ENCODE measurements at regions not wholly inside any gene's neighbourhood (a gene's known extent, or its start where the extent isn't known, plus 50 kb on each side); places are given as distances from the start of the nearest gene placed in this dataset.
"Not testable (repeated sequence)": the region's sequence is repeated elsewhere in the genome, so short reads cannot be mapped to it uniquely, and the experiment has no call there.

- no peak for DNase-seq (ENCODE audit: low read depth in 2 of 2)
These were observed 776.8 kb upstream of the SOX11 start for GRCh38 chr2:4915357-4915756.

- no peak for DNase-seq (ENCODE audit: low read depth in 2 of 2)
These were observed 776.1 kb upstream of the SOX11 start for GRCh38 chr2:4916094-4916493.

- no peak for DNase-seq (ENCODE audit: low read depth in 2 of 2)
These were observed 761.5 kb upstream of the SOX11 start for GRCh38 chr2:4930704-4931103.

- no peak for DNase-seq (ENCODE audit: low read depth in 2 of 2)
These were observed 760.3 kb upstream of the SOX11 start for GRCh38 chr2:4931721-4932365.

- not testable (repeated sequence) for DNase-seq (ENCODE audit: low read depth in 2 of 2)
These were observed 756.9 kb upstream of the SOX11 start for GRCh38 chr2:4935291-4935690.

GRCh38 chr2:4937550-4937949, 754.6 kb upstream of the SOX11 start:
- DNase-seq (ENCODE audit: low read depth in 2 of 2): no peak

GRCh38 chr2:4938206-4938605, 754.0 kb upstream of the SOX11 start:
- DNase-seq (ENCODE audit: low read depth in 2 of 2): no peak

- DNase-seq (ENCODE audit: low read depth in 2 of 2): no peak
These were observed 749.7 kb upstream of the SOX11 start for GRCh38 chr2:4942441-4942840.

- DNase-seq (ENCODE audit: low read depth in 2 of 2): no peak
These were observed 744.3 kb upstream of the SOX11 start for GRCh38 chr2:4947911-4948310.

GRCh38 chr2:4951368-4951767, 740.8 kb upstream of the SOX11 start:
- no peak for DNase-seq (ENCODE audit: low read depth in 2 of 2)

- no peak for DNase-seq (ENCODE audit: low read depth in 2 of 2)
These were observed 733.0 kb upstream of the SOX11 start for GRCh38 chr2:4959219-4959618.

GRCh38 chr2:4962419-4962818, 729.8 kb upstream of the SOX11 start:
- DNase-seq (ENCODE audit: low read depth in 2 of 2): no peak

GRCh38 chr2:4963106-4963505, 729.1 kb upstream of the SOX11 start:
- DNase-seq (ENCODE audit: low read depth in 2 of 2): no peak

GRCh38 chr2:4964001-4964540, 728.1 kb upstream of the SOX11 start:
- DNase-seq (ENCODE audit: low read depth in 2 of 2): no peak

- no peak for DNase-seq (ENCODE audit: low read depth in 2 of 2)
These were observed 727.6 kb upstream of the SOX11 start for GRCh38 chr2:4964579-4964978.

GRCh38 chr2:4965556-4966320, 726.4 kb upstream of the SOX11 start:
- no peak for DNase-seq (ENCODE audit: low read depth in 2 of 2)

- DNase-seq (ENCODE audit: low read depth in 2 of 2): no peak
These were observed 725.0 kb upstream of the SOX11 start for GRCh38 chr2:4967206-4967605.

GRCh38 chr2:4972472-4972871, 719.7 kb upstream of the SOX11 start:
- DNase-seq (ENCODE audit: low read depth in 2 of 2): no peak

GRCh38 chr2:4973354-4973753, 718.8 kb upstream of the SOX11 start:
- no peak for DNase-seq (ENCODE audit: low read depth in 2 of 2)

GRCh38 chr2:4973973-4974372, 718.2 kb upstream of the SOX11 start:
- no peak for DNase-seq (ENCODE audit: low read depth in 2 of 2)

GRCh38 chr2:4976407-4976806, 715.8 kb upstream of the SOX11 start:
- DNase-seq (ENCODE audit: low read depth in 2 of 2): no peak

- DNase-seq (ENCODE audit: low read depth in 2 of 2): no peak
These were observed 713.1 kb upstream of the SOX11 start for GRCh38 chr2:4979111-4979510.

GRCh38 chr2:4980995-4981394, 711.2 kb upstream of the SOX11 start:
- DNase-seq (ENCODE audit: low read depth in 2 of 2): no peak
